ENCODE measurements at regions not wholly inside any gene's neighbourhood (a gene's known extent, or its start where the extent isn't known, plus 50 kb on each side); places are given as distances from the start of the nearest gene placed in this dataset.
"Not testable (repeated sequence)": the region's sequence is repeated elsewhere in the genome, so short reads cannot be mapped to it uniquely, and the experiment has no call there.

DNA sequence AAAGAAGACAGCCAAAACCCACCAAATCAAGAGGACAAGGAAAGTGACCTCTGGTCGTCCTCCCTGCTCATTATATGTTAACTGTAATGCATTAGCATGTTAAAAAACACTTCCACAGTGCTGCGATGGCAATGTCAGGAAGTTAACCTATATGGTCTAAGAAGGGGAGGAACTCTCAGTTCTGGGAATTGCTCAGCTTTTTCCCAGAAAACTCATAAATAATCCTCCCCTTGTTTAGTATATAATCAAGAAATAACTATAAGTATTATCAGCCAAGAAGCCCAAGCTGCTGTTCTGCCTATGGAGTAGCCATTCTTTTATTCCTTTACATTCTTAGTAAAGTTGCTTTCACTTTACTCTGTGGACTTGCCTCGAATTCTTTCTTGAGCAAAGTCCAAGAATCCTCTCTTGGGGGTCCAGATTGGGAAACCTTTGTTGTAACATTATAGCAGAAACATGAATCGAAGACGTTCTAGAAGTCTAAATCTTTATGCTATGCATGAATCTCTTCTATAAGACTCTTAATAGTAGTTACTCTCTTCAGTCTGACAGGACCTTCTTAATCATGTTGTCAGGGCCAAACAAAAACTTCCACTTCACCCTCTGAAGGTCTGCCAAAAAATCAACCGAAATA is 110.0 kb upstream of the VANGL1 start:
- DNase-seq, result no peak

DNA sequence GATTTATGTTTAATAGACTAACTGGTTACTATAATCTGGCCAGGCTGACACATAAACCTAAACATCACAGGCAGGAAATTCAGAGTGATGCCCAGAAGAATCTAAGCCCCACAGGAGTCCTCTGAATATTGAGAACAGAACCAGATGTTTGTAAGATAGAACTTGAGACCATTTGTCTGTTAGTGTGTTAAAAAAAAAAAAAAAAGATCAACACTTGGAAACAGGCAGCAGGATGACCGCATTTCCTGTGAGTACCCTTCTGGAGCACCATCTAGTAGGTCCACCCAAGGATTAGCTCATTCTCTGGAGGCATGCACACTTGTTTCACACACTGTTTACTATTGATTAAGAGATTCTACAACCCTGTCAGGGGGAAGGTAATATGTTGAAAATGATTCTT is 111.4 kb upstream of the VANGL1 start:
- DNase-seq, result no peak

DNA sequence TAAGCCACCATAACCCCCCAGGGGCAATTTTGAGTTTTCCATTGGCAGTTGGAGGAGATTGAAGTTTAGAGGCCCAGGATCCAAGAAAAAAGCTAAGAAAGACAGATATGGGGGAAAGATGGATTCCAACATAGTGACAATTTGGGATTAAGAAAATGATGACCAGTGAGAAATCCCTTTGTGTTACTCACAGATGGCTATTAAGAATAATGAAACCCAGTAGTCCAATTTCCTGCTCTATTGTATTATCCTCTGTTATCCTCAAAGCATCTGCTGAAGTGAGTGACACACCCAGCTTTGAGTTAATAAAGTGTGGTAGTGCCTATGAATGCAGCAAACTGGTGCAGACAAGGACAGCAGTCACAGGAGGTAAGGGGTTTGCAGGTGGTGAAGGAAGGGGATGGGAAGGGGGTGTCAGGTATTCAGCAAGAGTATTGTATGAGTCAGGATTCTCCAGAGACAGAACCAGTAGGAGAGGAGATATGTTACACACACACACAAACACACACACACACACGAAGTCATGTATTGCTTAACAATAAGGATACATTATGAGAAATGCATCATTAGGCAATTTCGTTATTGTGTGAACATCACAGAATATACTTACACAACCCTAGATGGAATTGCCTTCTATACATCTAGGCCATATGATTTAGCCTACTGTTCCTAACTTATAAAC is 112.4 kb upstream of the VANGL1 start:
- no peak for DNase-seq

DNA sequence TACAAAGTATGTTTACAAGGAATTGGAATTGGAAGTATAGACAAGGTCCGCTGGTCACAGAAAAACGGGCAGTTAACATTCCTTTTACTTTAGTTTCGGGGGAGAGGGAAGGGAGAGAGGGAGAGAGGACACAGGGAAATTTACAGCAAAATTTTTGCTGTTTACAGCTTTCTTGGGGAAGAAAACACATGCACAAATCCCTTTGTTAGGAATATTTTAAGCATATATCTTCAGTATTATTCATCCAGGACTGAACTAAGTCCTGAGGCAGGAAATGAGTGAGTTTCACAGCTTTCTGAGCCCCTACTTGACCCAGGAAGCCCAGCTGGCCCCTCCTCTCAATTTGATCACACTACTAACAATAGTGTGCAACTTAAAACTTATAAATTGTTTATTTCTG is 113.4 kb upstream of the VANGL1 start:
- not testable (repeated sequence) for DNase-seq

DNA sequence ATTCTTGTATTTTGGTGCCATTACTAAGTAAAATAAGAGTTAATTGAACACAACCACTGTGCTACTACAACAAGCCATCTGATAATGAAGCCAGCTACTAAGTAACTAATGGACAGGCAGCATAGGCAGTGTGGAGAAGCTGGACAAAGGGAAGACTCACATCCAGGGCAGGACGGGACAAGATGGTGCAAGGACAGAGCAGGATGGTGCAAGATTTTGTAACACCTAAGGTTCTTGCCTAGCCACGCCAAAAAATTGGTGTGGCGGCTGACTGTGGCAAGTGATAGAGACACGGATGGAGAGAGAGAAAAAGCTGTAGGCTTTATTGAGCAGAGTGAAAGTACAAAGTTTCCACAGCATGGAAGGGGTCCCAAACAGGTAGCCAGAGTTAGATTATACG is 114.0 kb upstream of the VANGL1 start:
- DNase-seq, result no peak

DNA sequence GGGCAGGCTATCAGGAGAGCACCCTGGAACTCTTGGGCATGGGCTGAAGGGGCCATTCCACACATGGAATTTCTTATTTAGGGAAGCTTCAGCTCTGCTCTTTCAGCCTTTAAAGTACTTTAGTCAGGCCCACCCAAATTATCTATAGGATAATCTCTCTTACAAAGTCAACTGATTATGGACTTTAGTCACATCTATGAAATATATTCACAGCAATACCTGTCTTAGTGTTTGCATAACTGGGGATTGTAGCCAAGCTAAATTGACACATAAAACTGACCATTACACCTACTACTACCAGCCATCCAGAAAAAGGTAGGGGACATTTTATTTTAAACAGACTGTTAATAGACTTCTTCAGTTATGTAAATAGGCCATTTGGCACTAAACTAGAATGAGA is 114.9 kb upstream of the VANGL1 start:
- DNase-seq, result no peak

DNA sequence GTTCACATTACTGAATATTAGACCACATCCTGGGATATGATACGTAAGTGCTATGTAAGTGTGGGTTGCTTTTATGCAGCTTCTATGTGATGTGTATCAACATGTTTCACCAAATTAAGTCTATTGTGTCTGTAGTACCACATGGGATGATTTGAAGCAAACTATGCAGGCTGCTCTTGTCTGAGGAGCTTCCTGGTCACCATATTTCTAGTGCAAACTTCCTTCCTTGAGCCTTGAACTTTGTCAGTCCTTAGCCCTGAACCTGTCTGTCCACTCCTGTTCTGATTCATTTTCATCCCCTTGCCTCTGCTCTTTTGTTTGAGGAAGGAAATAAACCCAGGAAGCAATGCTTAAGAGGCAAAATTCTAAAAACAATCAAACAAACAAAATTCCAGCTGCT is 117.5 kb upstream of the VANGL1 start:
- DNase-seq, result no peak

DNA sequence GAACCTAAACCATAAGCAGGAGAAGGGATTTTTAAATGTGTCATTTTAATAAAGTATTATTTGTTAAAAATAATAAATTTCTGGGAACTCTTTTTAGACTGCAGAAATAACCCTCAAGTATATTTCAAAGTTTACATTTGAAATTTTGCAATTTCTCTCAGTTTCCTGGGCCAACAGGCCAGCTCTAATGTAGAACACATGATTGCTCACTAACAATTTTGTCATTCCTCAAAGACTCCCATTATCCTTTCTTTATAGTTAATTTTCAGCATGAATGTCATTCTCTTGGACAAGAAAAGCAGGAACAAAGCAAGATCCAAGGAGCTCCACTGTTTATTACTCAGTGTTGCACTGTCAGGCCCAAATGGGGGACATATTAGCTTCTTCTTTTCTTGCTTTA is 119.4 kb upstream of the VANGL1 start:
- DNase-seq, result no peak

DNA sequence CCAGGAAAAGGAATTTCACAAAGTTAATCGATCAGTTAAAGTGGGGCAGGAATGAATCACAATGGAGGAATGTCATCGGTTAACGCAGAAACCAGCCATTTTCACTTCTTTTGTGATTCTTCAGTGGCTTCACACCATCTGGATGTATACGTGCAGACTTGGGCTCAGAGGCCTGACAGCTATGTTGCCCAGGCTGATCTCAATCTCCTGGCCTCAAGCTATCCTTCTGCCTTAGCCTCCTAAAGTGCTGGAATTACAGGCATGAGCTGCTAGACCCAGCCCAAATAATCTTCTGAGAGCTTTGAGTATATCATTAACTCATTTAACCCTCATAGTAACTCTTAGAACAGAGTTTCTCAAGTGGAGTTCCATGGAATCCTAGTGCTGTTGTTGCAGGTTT is 126.5 kb upstream of the VANGL1 start:
- DNase-seq, result no peak

DNA sequence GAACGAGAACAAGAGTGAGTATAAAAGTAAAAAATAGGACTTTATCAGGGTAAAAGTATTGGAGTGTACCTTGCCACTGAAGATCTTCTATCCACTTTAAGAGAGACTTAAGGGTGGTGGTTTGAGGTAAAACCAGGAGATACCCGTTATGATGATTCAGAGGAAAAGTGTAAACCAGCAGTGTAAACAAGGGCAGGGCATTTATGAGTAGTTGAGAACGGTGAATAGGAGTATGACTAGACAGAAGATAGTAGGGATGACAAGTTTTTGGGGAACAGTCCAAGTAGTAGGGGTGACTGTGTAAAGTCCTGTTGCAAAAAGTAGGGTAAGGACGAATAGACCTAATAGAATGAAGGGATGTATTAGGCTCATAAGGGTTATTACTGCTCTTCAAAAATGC is 131.5 kb upstream of the VANGL1 start:
- DNase-seq, result not testable (repeated sequence)

DNA sequence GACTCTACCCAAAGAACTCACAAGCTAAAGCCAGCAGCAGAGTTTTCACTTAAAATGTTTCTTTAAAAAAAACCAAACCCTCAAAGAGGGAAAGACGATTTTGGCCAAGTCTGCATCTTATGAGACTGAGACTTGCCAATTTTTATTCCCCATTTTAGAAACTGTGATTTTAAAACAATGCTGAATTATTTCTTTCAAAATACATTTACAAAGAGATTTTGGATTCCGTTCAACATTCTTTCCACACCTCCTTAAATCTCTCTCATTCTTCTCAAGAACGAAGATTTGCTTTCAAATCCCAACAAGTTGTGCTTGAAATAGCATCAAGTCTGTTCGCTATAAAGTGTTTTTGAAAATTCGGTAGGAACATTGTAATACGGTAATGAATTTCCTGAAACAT is 133.9 kb upstream of the VANGL1 start:
- DNase-seq, result no peak

DNA sequence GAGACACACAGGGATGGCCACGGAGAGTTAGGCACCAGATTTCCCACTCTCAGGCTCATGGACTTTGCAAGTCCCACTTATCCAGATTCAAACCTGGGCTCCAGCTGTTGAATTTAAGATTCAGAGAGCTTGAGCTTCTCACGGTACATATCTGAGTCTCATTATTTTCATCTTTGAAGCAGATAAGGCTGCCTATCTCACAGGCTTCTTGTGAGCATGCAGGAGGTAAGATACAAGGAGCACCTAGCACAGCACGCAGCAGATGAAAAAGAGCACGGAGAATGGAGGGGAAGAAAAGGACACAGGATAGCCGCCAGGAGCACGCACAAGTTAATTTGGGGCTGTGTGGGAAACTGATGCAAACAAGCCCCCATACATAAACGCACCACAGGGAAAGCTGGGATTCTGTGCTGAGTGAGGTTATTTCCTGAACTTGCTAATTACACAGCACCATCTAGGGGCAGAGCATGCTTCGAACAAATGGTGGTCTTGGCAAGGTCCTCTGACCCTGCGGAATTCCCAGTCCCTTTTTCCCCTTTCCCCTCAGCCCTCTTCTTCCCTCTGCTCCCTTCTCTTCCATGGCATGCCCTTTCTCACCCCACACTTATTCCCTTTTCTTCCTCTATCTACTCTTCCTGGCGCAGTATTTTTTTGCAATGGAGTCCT is 134.7 kb upstream of the VANGL1 start:
- DNase-seq, result peak; percentile 25

DNA sequence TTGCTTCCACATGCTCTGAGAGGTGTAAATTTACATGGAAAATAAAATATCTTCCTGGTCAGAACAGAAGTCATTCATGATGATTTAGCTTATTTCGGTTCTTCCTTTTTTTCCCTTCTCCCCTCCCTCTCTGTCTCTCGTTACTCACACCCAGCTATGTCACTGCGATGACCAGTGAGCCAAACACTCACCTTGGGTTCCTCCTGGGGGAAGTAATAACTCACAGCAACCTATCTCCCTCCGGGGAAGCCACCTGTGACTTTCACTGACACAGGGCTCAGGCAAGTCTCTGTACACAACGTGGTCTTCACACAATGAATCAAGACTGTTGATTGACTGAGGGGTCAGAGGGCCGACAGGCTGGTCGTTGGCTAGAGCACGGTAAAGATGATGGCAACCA is 135.3 kb upstream of the VANGL1 start:
- DNase-seq, result no peak

DNA sequence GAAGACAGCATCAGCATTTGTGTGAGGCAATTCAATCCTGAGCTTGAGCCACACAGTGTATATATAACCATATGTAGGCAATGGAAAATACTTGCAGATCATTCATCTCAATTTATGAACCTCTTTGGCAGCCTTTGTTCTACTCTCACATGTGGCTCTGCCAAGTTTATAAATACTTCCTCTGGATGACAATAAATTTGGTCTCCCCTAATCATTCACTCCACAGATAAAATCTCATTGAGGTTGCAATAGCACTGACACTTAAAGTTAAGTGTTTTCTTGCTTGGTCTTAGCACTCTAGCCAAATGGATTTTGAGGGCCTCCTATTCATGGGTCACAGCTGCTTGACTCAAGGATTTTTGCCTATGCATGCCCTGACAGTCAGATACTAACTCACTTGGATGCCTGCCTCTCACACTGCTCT is 136.6 kb upstream of the VANGL1 start:
- DNase-seq, result no peak

DNA sequence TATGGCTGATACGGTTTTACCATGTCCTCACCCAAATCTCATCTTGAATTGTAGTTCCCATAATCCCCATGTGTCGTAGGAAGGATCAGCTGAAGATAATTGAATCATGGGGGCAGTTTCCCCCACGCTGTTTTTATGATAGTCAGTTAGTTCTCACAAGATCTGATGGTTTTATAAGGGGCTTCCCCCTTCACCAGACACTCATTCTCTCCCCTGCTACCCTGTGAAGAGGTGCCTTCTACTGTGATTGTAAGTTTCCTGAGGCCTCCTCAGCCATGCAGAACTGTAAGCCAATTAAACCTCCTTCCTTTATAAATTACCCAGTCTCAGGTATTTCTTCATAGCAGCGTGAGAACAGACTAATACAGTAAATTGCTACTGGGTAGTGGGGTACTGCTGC is 139.6 kb upstream of the VANGL1 start:
- not testable (repeated sequence) for DNase-seq

DNA sequence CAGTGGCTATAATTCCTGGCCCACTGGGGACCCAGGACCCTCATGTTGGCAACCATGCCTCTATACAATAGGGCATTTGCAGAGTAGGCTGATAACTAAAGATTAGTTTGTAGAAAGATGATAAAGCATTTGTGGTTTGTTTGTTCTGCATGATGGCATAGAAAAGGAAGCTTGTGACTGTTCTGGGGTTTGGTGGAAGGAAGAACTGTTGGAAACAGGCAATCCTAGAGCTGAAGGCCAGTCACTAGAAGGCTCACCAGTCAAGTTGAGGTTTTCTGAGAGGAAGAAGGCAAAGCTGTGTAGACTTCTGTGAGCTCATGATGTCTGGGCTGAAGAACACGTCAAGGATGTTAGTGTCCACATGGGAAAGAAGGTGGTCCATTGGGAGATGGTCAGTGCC is 140.3 kb upstream of the VANGL1 start:
- no peak for DNase-seq

DNA sequence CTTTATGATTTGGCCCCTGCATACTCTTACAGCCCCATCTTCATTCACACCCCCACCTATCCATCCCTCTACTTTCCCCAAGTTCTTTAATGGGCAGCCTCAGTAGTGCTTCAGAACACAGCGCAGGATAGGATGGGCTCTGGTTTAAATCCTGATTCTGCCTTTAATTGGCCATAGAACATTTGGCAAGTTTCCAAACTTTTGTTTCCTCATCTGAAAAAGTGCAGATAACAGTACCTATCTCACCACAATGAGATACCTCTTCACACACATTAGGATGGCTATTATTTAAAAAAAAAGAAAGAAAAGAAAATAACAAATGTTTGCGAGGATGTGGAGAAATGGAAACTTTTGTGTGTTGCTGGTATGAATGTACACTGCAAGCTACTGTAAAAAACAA is 142.5 kb upstream of the VANGL1 start:
- DNase-seq, result no peak

DNA sequence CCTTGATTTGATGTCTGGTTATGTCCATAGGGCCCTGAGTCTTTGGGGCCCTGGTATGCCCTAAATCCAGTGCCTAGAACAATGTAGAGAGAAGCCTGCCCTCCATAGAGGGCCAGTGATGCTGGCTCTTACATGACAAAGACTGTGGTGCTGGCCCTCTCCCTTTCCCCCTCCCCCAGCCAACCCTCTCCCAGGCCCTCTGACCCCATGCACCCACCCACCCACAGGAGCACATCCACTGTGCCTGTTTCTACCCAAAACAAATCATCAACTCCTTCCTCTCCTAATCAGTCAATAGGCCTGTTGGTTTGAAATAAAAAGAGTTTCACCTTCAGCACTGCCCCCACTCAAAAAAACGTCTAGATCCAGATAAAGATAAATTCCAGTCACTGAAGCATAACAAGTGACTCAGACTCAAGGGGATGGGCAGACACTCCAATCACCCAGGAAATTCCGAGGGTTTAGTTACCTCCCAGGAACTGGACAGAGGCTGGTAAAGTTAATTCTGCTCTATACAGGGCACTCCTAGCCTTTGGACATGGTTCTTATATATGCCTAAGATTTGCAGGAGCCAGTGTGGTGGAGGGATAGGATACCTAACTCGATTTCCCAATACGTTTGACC is 144.8 kb upstream of the VANGL1 start:
- no peak for DNase-seq

DNA sequence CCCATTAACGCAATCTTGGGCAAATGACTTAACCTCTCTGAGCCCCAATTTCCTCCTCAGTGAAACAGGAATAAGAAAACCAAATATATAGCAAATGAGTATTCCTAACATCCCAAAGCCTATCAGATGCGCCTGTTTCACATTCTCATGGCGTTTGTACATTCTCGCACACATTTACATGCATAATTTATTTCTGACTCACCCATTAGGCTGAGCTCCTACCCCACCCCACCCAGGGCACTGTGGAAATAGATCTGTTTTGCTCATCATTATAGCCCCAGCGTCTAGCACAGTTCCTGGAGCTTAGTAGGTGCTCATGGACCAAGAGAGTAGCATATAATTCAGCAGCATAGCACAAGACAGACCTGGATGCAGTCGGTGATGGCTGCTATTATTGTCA is 146.1 kb upstream of the VANGL1 start:
- no peak for DNase-seq

DNA sequence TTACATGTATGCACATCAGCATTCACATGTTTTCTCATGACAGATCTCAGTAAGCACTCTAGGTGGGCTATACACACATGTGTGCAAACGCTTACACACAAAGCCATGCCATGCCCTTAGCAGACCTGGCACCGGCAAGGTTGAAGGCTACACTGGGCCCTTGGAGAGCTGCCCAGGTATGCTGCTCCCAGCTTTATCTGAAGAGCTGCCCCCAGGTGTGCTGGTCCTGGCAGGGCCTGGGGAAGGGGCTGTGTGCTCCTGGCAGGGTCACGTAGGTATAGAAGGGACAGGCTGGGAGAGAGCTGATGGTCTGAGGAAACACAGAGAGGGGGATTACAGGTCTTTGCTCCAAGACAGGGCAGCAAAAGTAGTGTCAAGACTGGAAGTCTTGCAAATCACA is 146.7 kb upstream of the VANGL1 start:
- DNase-seq, result no peak

DNA sequence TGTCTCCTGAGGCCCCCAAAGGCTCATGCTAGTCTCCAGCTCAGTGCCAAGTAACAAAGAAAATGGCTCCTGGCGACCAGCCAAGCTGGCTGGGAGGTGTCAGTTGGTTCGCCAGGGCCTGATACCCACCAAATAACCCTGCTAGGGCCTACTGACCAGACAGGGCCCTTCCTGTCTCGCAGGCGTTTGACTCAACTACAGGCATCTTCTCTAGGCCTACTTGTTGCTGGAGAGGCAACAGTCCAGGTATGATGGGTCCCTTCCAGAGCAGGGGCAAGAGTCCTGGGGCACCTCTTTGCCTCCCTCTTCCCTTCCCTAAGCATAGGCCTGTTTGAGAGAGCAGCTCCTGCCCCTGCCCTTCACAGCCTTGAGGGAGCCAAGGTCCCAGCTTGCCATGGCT is 147.9 kb upstream of the VANGL1 start:
- DNase-seq, result no peak

DNA sequence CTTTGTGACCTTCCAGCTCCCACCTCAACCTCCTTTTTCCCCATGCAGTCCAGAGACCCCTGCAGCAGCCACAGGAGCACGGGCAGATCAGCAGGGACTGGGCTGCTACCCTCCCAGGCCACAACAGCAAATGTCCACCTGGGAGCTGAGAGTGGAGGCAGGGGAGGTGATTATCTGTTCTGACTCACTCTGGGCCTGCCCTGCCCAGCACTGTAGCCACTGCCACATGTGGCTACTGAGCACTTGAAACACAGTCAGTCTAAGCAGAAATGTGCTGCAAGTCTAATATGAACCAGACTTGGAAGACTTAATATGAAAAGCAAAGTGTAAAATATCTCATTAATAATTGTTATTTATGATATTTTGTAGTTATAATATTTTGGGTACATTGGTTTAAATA is 148.9 kb upstream of the VANGL1 start:
- DNase-seq, result no peak

DNA sequence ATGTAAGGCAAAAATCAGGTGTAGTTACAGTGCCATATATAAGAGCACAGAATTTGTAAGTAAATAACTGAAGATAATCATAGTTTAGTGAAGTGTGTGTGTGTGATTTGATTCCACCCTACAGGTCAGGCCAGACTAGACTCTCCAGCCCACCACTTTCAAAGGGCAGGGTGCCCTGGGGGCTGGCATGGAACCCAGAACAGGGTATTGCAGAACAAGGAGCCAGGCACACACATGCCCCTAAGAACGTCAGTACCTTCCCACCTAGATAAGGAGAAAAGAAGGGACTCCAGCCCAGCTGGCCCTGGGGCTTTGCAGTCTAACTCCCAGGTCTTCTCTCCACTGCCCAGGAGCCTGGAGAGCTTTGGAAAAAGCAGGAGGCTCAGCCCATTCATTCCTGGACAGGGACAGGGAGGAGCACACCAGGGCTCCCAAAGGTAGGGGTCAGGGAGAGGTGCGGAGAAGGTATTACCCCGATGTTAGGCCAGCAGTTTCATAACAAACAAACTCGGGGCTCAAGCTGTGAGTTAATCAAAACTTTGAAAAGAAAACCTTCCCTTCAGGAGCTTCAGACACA is 149.7 kb upstream of the VANGL1 start:
- no peak for DNase-seq

All from NCI-H2171 (cell line).